ENCODE measurements at regions not wholly inside any gene's neighbourhood (a gene's known extent, or its start where the extent isn't known, plus 50 kb on each side); places are given as distances from the start of the nearest gene placed in this dataset.

DNA sequence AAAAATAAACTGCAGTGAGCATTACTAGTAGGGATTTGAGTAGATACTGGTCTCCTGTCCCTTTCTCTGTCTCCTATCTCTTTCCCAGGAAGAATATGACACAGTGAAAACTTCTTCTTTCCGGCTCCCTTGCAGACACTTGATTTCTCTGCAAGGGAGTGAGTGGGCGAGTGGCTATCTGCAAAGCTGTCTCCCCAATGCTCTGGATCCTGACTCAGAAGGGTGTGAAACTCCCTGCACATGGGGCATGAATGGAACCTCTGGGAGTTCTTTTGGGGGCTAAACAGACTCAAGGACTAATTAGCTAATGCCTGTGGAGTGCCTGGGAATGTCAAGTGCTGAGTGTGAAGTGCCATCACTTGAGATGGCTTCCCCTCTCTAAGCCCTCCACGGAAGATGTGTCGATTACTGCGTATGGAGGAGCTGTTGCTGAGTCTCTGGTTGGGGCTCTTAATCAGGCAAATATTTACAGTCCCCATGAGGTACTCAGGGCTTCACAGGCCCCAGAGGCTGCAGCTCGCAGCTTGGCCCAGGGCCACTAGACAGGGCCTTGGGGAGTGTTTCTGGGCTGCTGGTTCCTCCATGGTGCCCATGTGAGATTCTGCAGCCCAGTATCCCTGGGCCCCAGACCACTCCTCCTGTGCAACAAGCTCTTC lies 139.8 kb downstream of the RPS24 start:
- Histone ChIP-seq H3K9me3 (no peaks in the 10 kb centered on the region), H3K4me1 (peaks cover 0 to 10% (median 4%) of the 10 kb centered on the region in 4 donors), H3K27me3 (no peaks in the 10 kb centered on the region), H3K4me3 (no peak overlapping the region), H3K27ac (no peak overlapping the region), H3K36me3 (no peaks in the 10 kb centered on the region)
- WGBS, 2 donors: 63 to 68% methylated on average over 5 to 6 of the region's 6 CpGs
- peak in 1 of 2 donors; percentile 76 for ATAC-seq (ENCODE audit: low FRiP score in 2 of 2)
- DNase-seq: peak in 1 of 2 donors; percentile 51
- TF ChIP-seq, protein P1, sequence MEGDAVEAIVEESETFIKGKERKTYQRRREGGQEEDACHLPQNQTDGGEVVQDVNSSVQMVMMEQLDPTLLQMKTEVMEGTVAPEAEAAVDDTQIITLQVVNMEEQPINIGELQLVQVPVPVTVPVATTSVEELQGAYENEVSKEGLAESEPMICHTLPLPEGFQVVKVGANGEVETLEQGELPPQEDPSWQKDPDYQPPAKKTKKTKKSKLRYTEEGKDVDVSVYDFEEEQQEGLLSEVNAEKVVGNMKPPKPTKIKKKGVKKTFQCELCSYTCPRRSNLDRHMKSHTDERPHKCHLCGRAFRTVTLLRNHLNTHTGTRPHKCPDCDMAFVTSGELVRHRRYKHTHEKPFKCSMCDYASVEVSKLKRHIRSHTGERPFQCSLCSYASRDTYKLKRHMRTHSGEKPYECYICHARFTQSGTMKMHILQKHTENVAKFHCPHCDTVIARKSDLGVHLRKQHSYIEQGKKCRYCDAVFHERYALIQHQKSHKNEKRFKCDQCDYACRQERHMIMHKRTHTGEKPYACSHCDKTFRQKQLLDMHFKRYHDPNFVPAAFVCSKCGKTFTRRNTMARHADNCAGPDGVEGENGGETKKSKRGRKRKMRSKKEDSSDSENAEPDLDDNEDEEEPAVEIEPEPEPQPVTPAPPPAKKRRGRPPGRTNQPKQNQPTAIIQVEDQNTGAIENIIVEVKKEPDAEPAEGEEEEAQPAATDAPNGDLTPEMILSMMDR (IDR thresholded peaks at IDR 0.05): no peak
- TF ChIP-seq EP300 (IDR thresholded peaks at IDR 0.05) (peak in 1 of 4 donors; percentile 22), POLR2AphosphoS5 (IDR thresholded peaks at IDR 0.05) (peak in 1 of 2 donors; percentile 18)

DNA sequence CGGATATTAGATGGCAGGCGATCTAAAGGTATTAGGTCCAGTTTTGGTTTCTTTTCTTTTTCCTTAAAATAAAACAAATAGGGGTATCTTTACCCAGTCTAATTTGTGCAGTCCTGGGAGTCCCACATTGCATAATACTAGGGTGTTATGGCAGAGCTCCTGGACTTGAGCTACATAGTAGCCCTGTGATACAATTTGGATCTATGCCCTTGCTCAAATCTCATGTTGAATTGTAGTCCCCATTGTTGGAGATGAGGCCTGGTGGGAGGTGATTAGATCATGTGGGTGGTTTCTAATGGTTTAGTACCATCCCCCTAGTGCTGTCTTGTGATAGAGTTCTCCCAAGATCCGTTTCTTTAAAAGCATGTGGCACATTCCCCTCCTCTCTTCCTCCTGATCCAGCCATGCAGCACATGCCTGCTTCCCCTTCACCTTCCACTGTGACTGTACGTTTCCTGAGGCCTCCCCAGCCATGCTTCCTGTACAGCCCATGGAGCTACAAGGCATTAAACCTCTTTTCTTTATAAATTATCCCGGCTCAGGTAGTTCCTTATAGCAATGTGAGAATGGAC lies 141.9 kb downstream of the RPS24 start:
- 51 to 52% methylated on average over 5 of the region's 5 CpGs for WGBS, 2 donors
- H3K9me3 ChIP-seq: no peaks in the 10 kb centered on the region
- ATAC-seq (ENCODE audit: low FRiP score in 2 of 2) (peak in 1 of 2 donors; percentile 29), DNase-seq (no peak)
- TF ChIP-seq, protein P1 (IDR thresholded peaks at IDR 0.05): no peak
- no peak for TF ChIP-seq EP300 (IDR thresholded peaks at IDR 0.05)
- TF ChIP-seq POLR2A (IDR thresholded peaks at IDR 0.05): no peak
- no peak for TF ChIP-seq POLR2AphosphoS5 (IDR thresholded peaks at IDR 0.05)
- H3K4me3 ChIP-seq: no peak overlapping the region
- peaks cover 3 to 19% (median 16%) of the 10 kb centered on the region in 4 donors for H3K4me1 ChIP-seq
- H3K27me3 ChIP-seq: no peaks in the 10 kb centered on the region
- no peak overlapping the region for H3K27ac ChIP-seq
- H3K36me3 ChIP-seq: no peaks in the 10 kb centered on the region

DNA sequence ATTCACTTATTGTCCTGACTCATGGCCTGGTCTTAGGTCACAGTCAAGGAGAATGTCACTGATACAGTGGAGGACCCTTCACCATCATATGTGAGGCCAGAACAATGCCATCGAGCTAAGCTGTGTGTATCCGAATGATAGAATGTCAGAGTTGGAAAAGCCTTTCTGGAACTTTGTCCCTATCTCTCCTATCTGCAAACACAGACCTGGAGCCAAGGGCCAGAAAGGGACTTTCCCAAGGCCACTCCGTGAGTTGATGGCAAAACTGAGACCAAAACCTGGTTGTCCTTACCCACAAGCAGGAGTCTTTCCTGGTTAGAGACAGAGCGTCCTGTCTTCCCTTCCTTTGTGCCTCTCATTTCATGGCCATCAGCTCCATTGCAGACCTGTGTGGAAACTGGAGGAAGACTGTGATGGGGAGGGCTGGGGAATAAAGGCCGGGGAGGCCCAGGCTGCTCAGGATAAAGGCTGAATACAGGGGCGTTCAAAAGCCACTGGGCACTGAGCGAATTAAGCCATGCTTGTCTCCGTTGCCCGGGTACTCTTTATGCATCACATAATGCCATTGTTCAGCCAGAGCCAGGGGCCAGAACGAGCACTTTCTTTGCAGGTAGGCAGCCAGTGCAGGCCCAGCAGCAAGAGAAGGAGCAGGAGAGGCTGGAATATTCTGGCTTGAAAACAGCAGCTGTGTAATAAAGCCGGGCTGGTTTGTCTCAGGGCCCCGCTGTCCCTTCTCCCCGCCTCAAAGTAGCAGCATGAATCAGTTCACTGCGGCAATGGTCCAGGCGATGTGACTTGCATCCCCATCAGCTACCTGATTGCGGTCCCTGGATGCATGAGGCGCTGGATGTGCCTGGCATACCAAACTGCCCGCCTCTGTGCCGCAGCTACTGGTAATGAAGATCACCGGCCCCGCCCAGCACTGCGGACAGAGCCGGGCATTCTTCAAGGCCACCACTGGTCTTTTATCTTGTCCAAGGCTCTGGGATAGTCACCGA lies 143.0 kb downstream of the RPS24 start:
- ATAC-seq (ENCODE audit: low FRiP score in 2 of 2) (no peak), DNase-seq (no peak)
- Histone ChIP-seq H3K27ac (no peak overlapping the region), H3K4me3 (no peak overlapping the region), H3K9me3 (no peaks in the 10 kb centered on the region), H3K27me3 (no peaks in the 10 kb centered on the region), H3K4me1 (peaks cover 3 to 19% (median 16%) of the 10 kb centered on the region in 4 donors), H3K36me3 (no peaks in the 10 kb centered on the region)
- 89 to 94% methylated on average over 16 to 24 of the region's 24 CpGs for WGBS, 2 donors
- TF ChIP-seq, protein P1 (IDR thresholded peaks at IDR 0.05): no peak
- TF ChIP-seq POLR2AphosphoS5 (IDR thresholded peaks at IDR 0.05): no peak
- TF ChIP-seq EP300 (IDR thresholded peaks at IDR 0.05): no peak
- no peak for TF ChIP-seq POLR2A (IDR thresholded peaks at IDR 0.05)

DNA sequence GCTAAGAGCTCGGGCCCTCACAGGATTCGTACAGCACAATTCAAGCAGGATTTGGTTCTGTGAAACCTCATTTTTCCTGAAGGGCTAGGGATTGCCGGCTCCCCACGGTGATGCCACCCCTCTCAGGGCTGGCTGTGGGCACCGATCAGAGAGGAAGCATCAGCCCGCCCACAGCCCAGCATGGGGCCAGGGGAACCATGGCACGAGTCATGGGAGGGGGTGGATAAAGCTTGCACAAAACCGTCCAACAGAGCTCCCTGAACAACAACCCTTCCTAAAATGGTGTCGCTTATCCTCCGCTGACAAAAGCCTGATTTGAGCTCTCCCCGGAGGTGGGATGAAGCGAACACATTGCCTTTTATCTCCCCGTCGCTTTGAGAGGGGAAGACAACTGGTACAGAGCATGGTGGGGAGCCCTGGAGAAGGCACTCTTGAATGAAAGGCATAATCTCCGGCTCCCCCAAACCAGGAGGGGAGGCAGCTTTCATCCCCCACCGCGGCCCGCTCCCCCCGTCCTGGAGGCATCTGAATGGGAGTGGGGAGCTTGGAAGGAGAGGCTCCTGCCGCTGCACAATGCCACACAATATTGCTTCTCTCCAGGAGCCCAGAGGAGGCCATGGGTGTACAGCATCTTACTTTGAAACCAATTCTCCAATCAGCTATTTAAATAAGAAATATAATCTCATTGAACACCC lies 144.0 kb downstream of the RPS24 start:
- WGBS, 2 donors: 87% methylated on average over 12 to 20 of the region's 20 CpGs
- DNase-seq: no peak

More for the DNA sequence above, 144.0 kb downstream of the RPS24 start:
- H3K4me1 ChIP-seq: peaks cover 3 to 19% (median 16%) of the 10 kb centered on the region in 4 donors
- no peaks in the 10 kb centered on the region for H3K36me3 ChIP-seq
- no peak for ATAC-seq (ENCODE audit: low FRiP score in 2 of 2)
- no peak overlapping the region for H3K27ac ChIP-seq
- no peak overlapping the region for H3K4me3 ChIP-seq
- TF ChIP-seq POLR2AphosphoS5 (IDR thresholded peaks at IDR 0.05) (no peak), POLR2A (IDR thresholded peaks at IDR 0.05) (no peak), EP300 (IDR thresholded peaks at IDR 0.05) (no peak)
- TF ChIP-seq, protein P1 (IDR thresholded peaks at IDR 0.05): no peak
- H3K27me3 ChIP-seq: no peaks in the 10 kb centered on the region
- H3K9me3 ChIP-seq: no peaks in the 10 kb centered on the region
